ENCODE measurements at regions not wholly inside any gene's neighbourhood (a gene's known extent, or its start where the extent isn't known, plus 50 kb on each side); places are given as distances from the start of the nearest gene placed in this dataset.

GRCh38 chr2:16186661-16187481 is 246.5 kb downstream of the MYCN start:
- TF ChIP-seq TAF1 (IDR thresholded peaks at IDR 0.05; ENCODE audit: borderline replicate concordance, insufficient read depth, low read length) (no peak), POLR2AphosphoS5 (IDR thresholded peaks at IDR 0.05; ENCODE audit: low read depth, low read length) (no peak), REST (IDR thresholded peaks at IDR 0.05; ENCODE audit: insufficient read depth in 1 of 2, low read depth in 2 of 2, low read length in 2 of 2) (no peak)
